ENCODE measurements at regions not wholly inside any gene's neighbourhood (a gene's known extent, or its start where the extent isn't known, plus 50 kb on each side); places are given as distances from the start of the nearest gene placed in this dataset.

- ATAC-seq, result no peak
- no peaks in the 10 kb centered on the region for H3K27me3 ChIP-seq (replicated peaks in 1 of 2; ENCODE audit: control insufficient read depth in 2 of 2, insufficient read depth in 2 of 2, low read length in 1 of 2)
- ChIA-PET CTCF (no interaction called here), SMC1A (ENCODE audit: uncharacterized antibody, unreplicated experiment) (interaction anchor here (0.6 kb wide), 1 partner anchor 268 kb away, joined by 3 read pairs; no protein-coding TSS in a partner anchor), RAD21 (ENCODE audit: unreplicated experiment) (no interaction called here), POLR2A (no interaction called here)
- WGBS (ENCODE audit: insufficient coverage, insufficient replicate concordance, low lambda C conversion rate, missing lambda C conversion rate), result 0% methylated on average over 1 of the region's 1 CpG
- H2AFZ ChIP-seq (ENCODE audit: control insufficient read depth, low read depth, low read length), result no peak overlapping the region
- H4K20me1 ChIP-seq (ENCODE audit: control insufficient read depth, insufficient read depth), result no peaks in the 10 kb centered on the region
- no peak overlapping the region for H3K27ac ChIP-seq (ENCODE audit: control insufficient read depth, insufficient read depth)
- no peak overlapping the region for H3K4me3 ChIP-seq
- H3K36me3 ChIP-seq (ENCODE audit: control insufficient read depth in 2 of 2, insufficient read depth in 2 of 2, low read length in 1 of 2), result no peaks in the 10 kb centered on the region
- FAIRE-seq, result no peak
- H3K9ac ChIP-seq (ENCODE audit: control insufficient read depth, insufficient read depth, low read length), result no peak overlapping the region
- H3K9me3 ChIP-seq (replicated peaks; ENCODE audit: control insufficient read depth, insufficient read depth, low read length), result no peaks in the 10 kb centered on the region
- no TSS peak for BruUV-seq (replicated peaks)
- no peak overlapping the region for H3K4me2 ChIP-seq (ENCODE audit: control insufficient read depth, insufficient read depth)
- no peaks in the 10 kb centered on the region for H3K4me1 ChIP-seq (ENCODE audit: control insufficient read depth, insufficient read depth, low read length)
- TF ChIP-seq MEF2B (IDR thresholded peaks at IDR 0.05; ENCODE audit: partially characterized antibody, poor library complexity, severe bottlenecking) (no peak), NRF1 (conservative IDR thresholded peaks at IDR 0.05; ENCODE audit: low read depth, low read length) (no peak), NR2C2 (IDR thresholded peaks at IDR 0.05; ENCODE audit: borderline replicate concordance, control insufficient read depth, insufficient read length, low read depth) (no peak), CBFB (IDR thresholded peaks at IDR 0.05; ENCODE audit: low read depth) (no peak), SMAD5 (IDR thresholded peaks at IDR 0.05; ENCODE audit: low read depth) (no peak), EED (IDR thresholded peaks at IDR 0.05; ENCODE audit: low read depth) (no peak), BMI1 (IDR thresholded peaks at IDR 0.05; ENCODE audit: borderline replicate concordance) (no peak), POLR2AphosphoS2 (IDR thresholded peaks at IDR 0.05; ENCODE audit: low read depth, low read length) (no peak), USF2 (IDR thresholded peaks at IDR 0.05; ENCODE audit: borderline replicate concordance, low read depth, low read length) (no peak), ZNF207 (IDR thresholded peaks at IDR 0.05; ENCODE audit: borderline replicate concordance) (no peak), EZH2 (IDR thresholded peaks at IDR 0.05; ENCODE audit: borderline replicate concordance, control insufficient read depth, low read depth, low read length) (no peak), MEF2A (IDR thresholded peaks at IDR 0.05; ENCODE audit: insufficient read depth, low read depth, low read length) (no peak), NFIC (IDR thresholded peaks at IDR 0.05; ENCODE audit: low read depth, low read length) (no peak), ATF7 (IDR thresholded peaks at IDR 0.05; ENCODE audit: low read depth) (no peak), ZZZ3 (IDR thresholded peaks at IDR 0.05; ENCODE audit: control insufficient read depth, insufficient read length, low read depth) (no peak), FOXK2 (IDR thresholded peaks at IDR 0.05) (no peak), KAT2A (conservative IDR thresholded peaks at IDR 0.05; ENCODE audit: control insufficient read depth, low read depth, low read length) (no peak), BHLHE40 (IDR thresholded peaks at IDR 0.05; ENCODE audit: borderline replicate concordance in 1 of 2, low read depth in 2 of 2, low read length in 1 of 2) (no peak), EP300 (IDR thresholded peaks at IDR 0.05; ENCODE audit: borderline replicate concordance in 1 of 2, control insufficient read depth in 1 of 2, low read depth in 2 of 2, low read length in 2 of 2) (no peak)
- TF ChIP-seq, protein P1, sequence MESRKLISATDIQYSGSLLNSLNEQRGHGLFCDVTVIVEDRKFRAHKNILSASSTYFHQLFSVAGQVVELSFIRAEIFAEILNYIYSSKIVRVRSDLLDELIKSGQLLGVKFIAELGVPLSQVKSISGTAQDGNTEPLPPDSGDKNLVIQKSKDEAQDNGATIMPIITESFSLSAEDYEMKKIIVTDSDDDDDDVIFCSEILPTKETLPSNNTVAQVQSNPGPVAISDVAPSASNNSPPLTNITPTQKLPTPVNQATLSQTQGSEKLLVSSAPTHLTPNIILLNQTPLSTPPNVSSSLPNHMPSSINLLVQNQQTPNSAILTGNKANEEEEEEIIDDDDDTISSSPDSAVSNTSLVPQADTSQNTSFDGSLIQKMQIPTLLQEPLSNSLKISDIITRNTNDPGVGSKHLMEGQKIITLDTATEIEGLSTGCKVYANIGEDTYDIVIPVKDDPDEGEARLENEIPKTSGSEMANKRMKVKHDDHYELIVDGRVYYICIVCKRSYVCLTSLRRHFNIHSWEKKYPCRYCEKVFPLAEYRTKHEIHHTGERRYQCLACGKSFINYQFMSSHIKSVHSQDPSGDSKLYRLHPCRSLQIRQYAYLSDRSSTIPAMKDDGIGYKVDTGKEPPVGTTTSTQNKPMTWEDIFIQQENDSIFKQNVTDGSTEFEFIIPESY (IDR thresholded peaks at IDR 0.05), result no peak
- DNase-seq (ENCODE audit: low read depth, low spot score), result no peak
- intact Hi-C loops (cut with micrococcal nuclease; ENCODE audit: unreplicated experiment) (no loop called here), in situ Hi-C loops (cut with MboI) (no loop called here)
- H3K79me2 ChIP-seq (ENCODE audit: control insufficient read depth, insufficient read depth, low read length), result no peaks in the 10 kb centered on the region
Observed at GRCh38 chr1:217251121-217251520, 379.8 kb downstream of the GPATCH2 start.

Data from GM12878 (cell line).